ENCODE measurements at regions not wholly inside any gene's neighbourhood (a gene's known extent, or its start where the extent isn't known, plus 50 kb on each side); places are given as distances from the start of the nearest gene placed in this dataset.
A peak's percentile ranks its signal among the peaks of the same experiment; 100 is the strongest.

- H3K27ac ChIP-seq: no peak overlapping the region
These were observed 83.9 kb upstream of the IRX3 start for GRCh38 chr16:54370278-54371040.

DNA sequence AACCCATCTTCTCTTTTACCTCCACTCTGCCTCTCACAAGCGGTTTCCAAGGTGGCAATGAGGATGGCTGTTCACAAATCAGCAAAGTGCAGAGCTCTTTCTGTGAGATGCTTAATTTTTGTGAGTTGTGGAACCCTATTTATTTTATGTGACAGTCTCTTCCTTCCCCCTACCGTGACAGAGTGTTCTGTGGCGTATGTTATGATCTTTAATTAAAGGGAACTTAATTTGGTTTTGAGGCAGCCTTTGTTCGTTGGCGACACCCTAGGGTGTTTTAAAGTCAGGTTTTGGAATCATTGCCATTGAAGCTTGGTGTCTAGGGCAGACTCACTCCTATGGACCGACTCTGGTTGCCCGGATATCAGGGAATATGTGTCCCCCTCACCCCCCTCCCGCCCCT lies 83.3 kb upstream of the IRX3 start:
- no peaks in the 10 kb centered on the region for H3K27me3 ChIP-seq
- no peaks in the 10 kb centered on the region for H3K36me3 ChIP-seq
- TF ChIP-seq, protein P1, sequence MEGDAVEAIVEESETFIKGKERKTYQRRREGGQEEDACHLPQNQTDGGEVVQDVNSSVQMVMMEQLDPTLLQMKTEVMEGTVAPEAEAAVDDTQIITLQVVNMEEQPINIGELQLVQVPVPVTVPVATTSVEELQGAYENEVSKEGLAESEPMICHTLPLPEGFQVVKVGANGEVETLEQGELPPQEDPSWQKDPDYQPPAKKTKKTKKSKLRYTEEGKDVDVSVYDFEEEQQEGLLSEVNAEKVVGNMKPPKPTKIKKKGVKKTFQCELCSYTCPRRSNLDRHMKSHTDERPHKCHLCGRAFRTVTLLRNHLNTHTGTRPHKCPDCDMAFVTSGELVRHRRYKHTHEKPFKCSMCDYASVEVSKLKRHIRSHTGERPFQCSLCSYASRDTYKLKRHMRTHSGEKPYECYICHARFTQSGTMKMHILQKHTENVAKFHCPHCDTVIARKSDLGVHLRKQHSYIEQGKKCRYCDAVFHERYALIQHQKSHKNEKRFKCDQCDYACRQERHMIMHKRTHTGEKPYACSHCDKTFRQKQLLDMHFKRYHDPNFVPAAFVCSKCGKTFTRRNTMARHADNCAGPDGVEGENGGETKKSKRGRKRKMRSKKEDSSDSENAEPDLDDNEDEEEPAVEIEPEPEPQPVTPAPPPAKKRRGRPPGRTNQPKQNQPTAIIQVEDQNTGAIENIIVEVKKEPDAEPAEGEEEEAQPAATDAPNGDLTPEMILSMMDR (IDR thresholded peaks at IDR 0.05): no peak

More at GRCh38 chr16:54370278-54371040, 83.9 kb upstream of the IRX3 start:
- Histone ChIP-seq H3K4me3 (no peak overlapping the region), H3K9me3 (no peaks in the 10 kb centered on the region), H3K36me3 (no peaks in the 10 kb centered on the region), H3K4me1 (peaks cover 0 to 6% of the 10 kb centered on the region in 2 donors), H3K27me3 (no peaks in the 10 kb centered on the region)
- TF ChIP-seq, protein P1 (IDR thresholded peaks at IDR 0.05): no peak
- DNase-seq (ENCODE audit: low spot score): peak; percentile 59

DNA sequence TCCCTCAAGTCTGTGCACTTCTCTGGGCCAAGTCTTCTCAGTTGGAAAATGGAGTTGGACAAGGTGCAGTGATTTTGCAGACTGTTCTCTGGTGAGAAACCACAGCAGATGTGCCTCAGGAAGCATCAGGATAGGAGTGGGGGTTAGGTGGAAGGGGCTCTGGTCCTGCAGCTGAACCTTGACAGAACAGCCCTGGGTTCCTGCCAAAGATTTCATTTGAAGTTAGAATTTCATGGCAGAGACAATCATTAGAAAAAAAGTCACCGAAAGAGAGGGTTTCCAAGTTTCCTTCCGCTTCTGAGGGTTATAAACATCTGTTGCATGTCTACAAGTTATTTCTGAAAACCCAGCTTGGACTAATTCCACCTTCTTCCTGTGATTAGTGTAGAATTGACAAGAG lies 80.4 kb upstream of the IRX3 start:
- no peak for DNase-seq (ENCODE audit: low spot score)
- H3K4me1 ChIP-seq: peaks cover 0 to 6% of the 10 kb centered on the region in 2 donors
- no peak overlapping the region for H3K27ac ChIP-seq
- no peaks in the 10 kb centered on the region for H3K27me3 ChIP-seq
- no peak overlapping the region for H3K4me3 ChIP-seq
- no peaks in the 10 kb centered on the region for H3K36me3 ChIP-seq
- H3K9me3 ChIP-seq: no peaks in the 10 kb centered on the region
- TF ChIP-seq, protein P1 (IDR thresholded peaks at IDR 0.05): no peak

More for the DNA sequence above, 83.3 kb upstream of the IRX3 start:
- no peak for DNase-seq (ENCODE audit: low spot score)
- Histone ChIP-seq H3K9me3 (no peaks in the 10 kb centered on the region), H3K27ac (no peak overlapping the region), H3K4me1 (peaks cover 0 to 6% of the 10 kb centered on the region in 2 donors), H3K4me3 (no peak overlapping the region)

- Histone ChIP-seq H3K4me1 (peaks cover 0 to 5% of the 10 kb centered on the region in 2 donors), H3K27ac (no peak overlapping the region), H3K9me3 (no peaks in the 10 kb centered on the region), H3K4me3 (no peak overlapping the region), H3K36me3 (no peaks in the 10 kb centered on the region), H3K27me3 (no peaks in the 10 kb centered on the region)
- TF ChIP-seq, protein P1 (IDR thresholded peaks at IDR 0.05): no peak
- DNase-seq (ENCODE audit: low spot score): no peak
These were observed 79.5 kb upstream of the IRX3 start for GRCh38 chr16:54365990-54366634.

- Histone ChIP-seq H3K4me3 (no peak overlapping the region), H3K27me3 (no peaks in the 10 kb centered on the region), H3K36me3 (no peaks in the 10 kb centered on the region), H3K9me3 (no peaks in the 10 kb centered on the region), H3K27ac (no peak overlapping the region), H3K4me1 (no peaks in the 10 kb centered on the region)
- no peak for DNase-seq (ENCODE audit: low spot score)
- TF ChIP-seq, protein P1 (IDR thresholded peaks at IDR 0.05): no peak
These were observed 77.2 kb upstream of the IRX3 start for GRCh38 chr16:54363766-54364165.
